ENCODE measurements at regions not wholly inside any gene's neighbourhood (a gene's known extent, or its start where the extent isn't known, plus 50 kb on each side); places are given as distances from the start of the nearest gene placed in this dataset.
"Not testable (repeated sequence)": the region's sequence is repeated elsewhere in the genome, so short reads cannot be mapped to it uniquely, and the experiment has no call there.

GRCh38 chr9:34884747-34885189 lies 73.3 kb upstream of the PHF24 start:
- TF ChIP-seq, protein P1, sequence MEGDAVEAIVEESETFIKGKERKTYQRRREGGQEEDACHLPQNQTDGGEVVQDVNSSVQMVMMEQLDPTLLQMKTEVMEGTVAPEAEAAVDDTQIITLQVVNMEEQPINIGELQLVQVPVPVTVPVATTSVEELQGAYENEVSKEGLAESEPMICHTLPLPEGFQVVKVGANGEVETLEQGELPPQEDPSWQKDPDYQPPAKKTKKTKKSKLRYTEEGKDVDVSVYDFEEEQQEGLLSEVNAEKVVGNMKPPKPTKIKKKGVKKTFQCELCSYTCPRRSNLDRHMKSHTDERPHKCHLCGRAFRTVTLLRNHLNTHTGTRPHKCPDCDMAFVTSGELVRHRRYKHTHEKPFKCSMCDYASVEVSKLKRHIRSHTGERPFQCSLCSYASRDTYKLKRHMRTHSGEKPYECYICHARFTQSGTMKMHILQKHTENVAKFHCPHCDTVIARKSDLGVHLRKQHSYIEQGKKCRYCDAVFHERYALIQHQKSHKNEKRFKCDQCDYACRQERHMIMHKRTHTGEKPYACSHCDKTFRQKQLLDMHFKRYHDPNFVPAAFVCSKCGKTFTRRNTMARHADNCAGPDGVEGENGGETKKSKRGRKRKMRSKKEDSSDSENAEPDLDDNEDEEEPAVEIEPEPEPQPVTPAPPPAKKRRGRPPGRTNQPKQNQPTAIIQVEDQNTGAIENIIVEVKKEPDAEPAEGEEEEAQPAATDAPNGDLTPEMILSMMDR (IDR thresholded peaks at IDR 0.05) = no peak
- no peak for DNase-seq (ENCODE audit: low spot score)
- no peak overlapping the region for H3K4me3 ChIP-seq
- H3K27ac ChIP-seq = no peak overlapping the region

DNA sequence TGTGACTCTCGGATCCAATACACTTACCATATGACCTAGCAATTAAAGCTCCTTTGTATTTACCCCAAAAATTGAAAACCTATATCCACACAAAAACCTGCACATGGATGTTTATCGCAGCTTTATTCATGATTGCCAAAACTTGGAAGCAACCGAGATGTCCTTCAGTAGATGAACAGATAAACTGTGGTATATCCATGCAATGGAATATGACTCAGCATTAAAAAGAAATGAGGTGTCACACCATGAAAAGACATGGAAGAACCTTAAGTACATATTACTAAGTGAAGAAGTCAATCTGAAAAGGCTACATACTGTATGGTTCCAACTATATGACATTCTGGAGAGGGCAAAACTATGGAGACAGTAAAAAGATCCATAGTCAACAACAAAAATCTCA lies 82.0 kb upstream of the PHF24 start:
- no peak overlapping the region for H3K27ac ChIP-seq
- no peak for DNase-seq (ENCODE audit: low spot score)
- H3K4me3 ChIP-seq = no peak overlapping the region
- TF ChIP-seq, protein P1 (IDR thresholded peaks at IDR 0.05) = no peak

GRCh38 chr9:34869390-34869789 lies 88.7 kb upstream of the PHF24 start:
- TF ChIP-seq, protein P1 (IDR thresholded peaks at IDR 0.05) = no peak
- no peak overlapping the region for H3K4me3 ChIP-seq
- H3K27ac ChIP-seq = no peak overlapping the region
- DNase-seq (ENCODE audit: low spot score) = no peak

GRCh38 chr9:34866614-34867013 lies 91.5 kb upstream of the PHF24 start:
- DNase-seq (ENCODE audit: low spot score) = no peak
- no peak overlapping the region for H3K4me3 ChIP-seq
- no peak overlapping the region for H3K27ac ChIP-seq
- TF ChIP-seq, protein P1 (IDR thresholded peaks at IDR 0.05) = no peak

DNA sequence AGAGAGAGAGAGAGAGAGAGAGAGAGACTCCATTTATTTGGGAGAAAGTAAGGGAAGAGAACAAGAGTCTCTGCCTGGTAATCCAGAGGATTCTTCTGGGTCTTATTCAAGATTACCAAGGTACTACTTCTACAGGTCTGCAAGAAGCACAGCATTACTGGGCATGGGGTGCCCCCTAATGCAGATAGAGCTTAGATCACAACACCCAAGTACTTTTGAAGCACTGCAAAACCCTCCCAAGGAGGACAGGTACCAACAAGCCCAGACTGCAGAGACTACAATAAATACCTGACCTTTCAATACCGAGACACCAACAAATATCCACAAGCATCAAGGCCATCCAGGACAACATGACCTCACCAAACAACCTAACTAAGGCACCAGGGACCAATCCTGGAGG lies 94.7 kb upstream of the PHF24 start:
- DNase-seq (ENCODE audit: low spot score) = no peak
- TF ChIP-seq, protein P1 (IDR thresholded peaks at IDR 0.05) = no peak
- H3K27ac ChIP-seq = no peak overlapping the region
- no peak overlapping the region for H3K4me3 ChIP-seq

- DNase-seq (ENCODE audit: low spot score) = no peak
- no peak overlapping the region for H3K27ac ChIP-seq
- no peak overlapping the region for H3K4me3 ChIP-seq
- TF ChIP-seq, protein P1 (IDR thresholded peaks at IDR 0.05) = no peak
Measured at GRCh38 chr9:34862836-34863235, 95.2 kb upstream of the PHF24 start.

DNA sequence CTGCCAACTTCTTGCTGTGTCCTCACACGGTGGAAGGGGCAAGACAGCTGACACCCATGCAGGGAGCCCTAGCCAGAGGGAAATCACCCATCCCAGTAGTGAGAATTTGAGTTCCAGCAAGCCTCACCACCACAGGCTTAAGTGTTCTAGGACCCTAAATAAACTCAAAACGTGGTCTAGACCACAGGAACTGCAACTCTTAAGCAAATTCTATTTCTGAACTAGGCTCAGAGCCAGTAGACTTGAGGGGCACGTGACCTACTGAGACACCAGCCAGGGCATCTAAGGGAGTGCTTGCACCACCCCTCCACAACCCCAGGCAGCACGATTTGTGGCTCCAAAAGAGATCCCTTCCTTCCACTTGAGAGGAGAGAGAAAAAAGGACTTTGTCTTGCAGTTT lies 96.0 kb upstream of the PHF24 start:
- DNase-seq (ENCODE audit: low spot score) = no peak
- Histone ChIP-seq H3K27ac (no peak overlapping the region), H3K4me3 (no peak overlapping the region)
- TF ChIP-seq, protein P1 (IDR thresholded peaks at IDR 0.05) = no peak

GRCh38 chr9:34855016-34855415 lies 103.1 kb upstream of the PHF24 start:
- DNase-seq (ENCODE audit: low spot score); H3K4me3 ChIP-seq; H3K27ac ChIP-seq: not testable (repeated sequence)
